RWPE2 (cell line): ENCODE measurements at regions not wholly inside any gene's neighbourhood (a gene's known extent, or its start where the extent isn't known, plus 50 kb on each side); places are given as distances from the start of the nearest gene placed in this dataset.

Experiments used
- ATAC-seq: fragments of 200-7000 bp; cut with Tn5 transposase; 3 replicates; pipeline ENCODE4 v1.9.1; 2021; ENCODE audit warnings: low read depth
- DNase-seq: peaks from one replicate; pipeline ENCODE4 v3.0.0-alpha.2; 2020; ENCODE audit warnings: low spot score
- H3K27ac ChIP-seq: fragments of 450-650 bp; 2 replicates; pipeline ENCODE4 v1.5.1; 2017; ENCODE audit warnings: mild to moderate bottlenecking; ENCODE audit not compliant: poor library complexity, severe bottlenecking
- H3K27me3 ChIP-seq: fragments of 250-450 bp; sonication (Bioruptor Pico); 2 replicates; pipeline ENCODE4 v1.5.1; 2021; ENCODE audit warnings: mild to moderate bottlenecking, moderate library complexity; ENCODE audit not compliant: insufficient read depth, poor library complexity, severe bottlenecking
- H3K36me3 ChIP-seq: fragments of 250-450 bp; sonication (Bioruptor Pico); 2 replicates; pipeline ENCODE4 v1.5.1; 2020; ENCODE audit warnings: low read depth, mild to moderate bottlenecking, moderate library complexity
- H3K4me1 ChIP-seq: fragments of 250-450 bp; sonication (Bioruptor Pico); 2 replicates; pipeline ENCODE4 v1.5.1; 2021; ENCODE audit warnings: mild to moderate bottlenecking, moderate library complexity; ENCODE audit not compliant: insufficient read depth, poor library complexity, severe bottlenecking
- H3K4me3 ChIP-seq: fragments of 250-450 bp; sonication (Bioruptor Pico); 2 replicates; pipeline ENCODE4 v1.5.1; 2021; ENCODE audit warnings: mild to moderate bottlenecking, moderate library complexity; ENCODE audit not compliant: severe bottlenecking
- H3K9me3 ChIP-seq: fragments of 250-450 bp; sonication (Bioruptor Pico); 2 replicates; pipeline ENCODE4 v1.5.1; 2021; ENCODE audit warnings: mild to moderate bottlenecking, moderate library complexity; ENCODE audit not compliant: severe bottlenecking
- TF ChIP-seq, protein P1 (sequence below): fragments of 450-650 bp; IDR thresholded peaks from one replicate; pipeline ENCODE4 v1.5.1; 2017; ENCODE audit warnings: mild to moderate bottlenecking, moderate library complexity; ENCODE audit not compliant: poor library complexity, severe bottlenecking

DNA sequence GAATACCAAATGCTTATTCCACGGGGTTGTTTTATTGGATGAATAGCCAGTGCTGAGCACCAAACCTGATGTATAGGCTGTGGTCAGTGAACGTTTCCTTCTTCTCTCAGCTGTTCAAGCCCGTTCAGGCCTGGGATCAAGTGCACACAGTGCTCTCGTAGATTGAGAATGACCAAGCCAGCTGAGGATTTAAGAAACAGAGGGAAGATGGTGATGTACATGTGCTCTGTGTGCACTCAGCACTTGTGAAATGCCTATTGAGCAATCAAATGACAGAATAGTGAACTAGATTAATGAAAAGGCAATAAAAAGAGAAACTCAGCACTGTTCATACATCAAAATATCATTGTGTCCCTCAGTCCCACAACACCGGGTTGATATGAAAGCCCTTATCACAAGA is 302.5 kb downstream of the BMPER start:
- no peak for DNase-seq
- Histone ChIP-seq H3K9me3 (no peaks in the 10 kb centered on the region), H3K4me1 (no peaks in the 10 kb centered on the region), H3K36me3 (no peaks in the 10 kb centered on the region), H3K27ac (no peak overlapping the region), H3K4me3 (no peak overlapping the region), H3K27me3 (no peaks in the 10 kb centered on the region)
- TF ChIP-seq, protein P1, sequence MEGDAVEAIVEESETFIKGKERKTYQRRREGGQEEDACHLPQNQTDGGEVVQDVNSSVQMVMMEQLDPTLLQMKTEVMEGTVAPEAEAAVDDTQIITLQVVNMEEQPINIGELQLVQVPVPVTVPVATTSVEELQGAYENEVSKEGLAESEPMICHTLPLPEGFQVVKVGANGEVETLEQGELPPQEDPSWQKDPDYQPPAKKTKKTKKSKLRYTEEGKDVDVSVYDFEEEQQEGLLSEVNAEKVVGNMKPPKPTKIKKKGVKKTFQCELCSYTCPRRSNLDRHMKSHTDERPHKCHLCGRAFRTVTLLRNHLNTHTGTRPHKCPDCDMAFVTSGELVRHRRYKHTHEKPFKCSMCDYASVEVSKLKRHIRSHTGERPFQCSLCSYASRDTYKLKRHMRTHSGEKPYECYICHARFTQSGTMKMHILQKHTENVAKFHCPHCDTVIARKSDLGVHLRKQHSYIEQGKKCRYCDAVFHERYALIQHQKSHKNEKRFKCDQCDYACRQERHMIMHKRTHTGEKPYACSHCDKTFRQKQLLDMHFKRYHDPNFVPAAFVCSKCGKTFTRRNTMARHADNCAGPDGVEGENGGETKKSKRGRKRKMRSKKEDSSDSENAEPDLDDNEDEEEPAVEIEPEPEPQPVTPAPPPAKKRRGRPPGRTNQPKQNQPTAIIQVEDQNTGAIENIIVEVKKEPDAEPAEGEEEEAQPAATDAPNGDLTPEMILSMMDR = no peak
- no peak for ATAC-seq

DNA sequence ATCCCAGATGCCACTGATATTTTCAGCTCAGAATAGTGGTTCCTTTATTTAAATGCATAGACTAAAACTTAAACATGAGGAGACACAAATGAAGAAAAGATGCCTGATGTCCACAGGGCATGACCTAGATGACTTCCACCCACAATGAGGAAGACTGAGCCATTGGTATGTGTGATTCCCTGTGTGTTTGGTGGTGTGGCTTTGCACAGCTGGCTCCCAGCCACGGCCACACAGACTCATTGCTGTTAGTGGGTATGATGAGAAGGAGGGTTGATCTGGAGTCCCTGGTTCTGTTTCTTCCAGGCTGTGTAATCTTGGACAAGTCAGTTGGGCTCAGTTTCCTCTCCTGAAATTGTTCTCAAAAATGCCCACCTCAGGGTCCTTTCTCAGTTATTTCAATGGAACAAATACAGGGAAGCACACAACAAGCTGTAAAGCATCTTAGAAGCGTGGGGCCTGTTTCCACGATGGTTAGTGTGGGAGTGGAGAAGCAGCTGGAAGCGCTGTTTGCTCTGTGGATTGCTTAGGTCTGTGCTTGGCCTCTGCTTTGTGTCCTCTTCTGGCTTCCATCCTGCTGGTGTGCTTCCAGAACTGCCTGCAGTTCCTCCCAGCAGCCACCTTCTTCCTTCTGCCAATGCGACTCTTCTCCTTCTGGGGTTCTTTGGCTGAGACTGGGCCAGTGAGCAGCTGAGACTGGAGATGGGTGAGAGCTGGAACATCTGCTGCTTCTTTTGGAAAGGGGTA is 303.7 kb downstream of the BMPER start:
- no peak overlapping the region for H3K27ac ChIP-seq
- H3K4me3 ChIP-seq = no peak overlapping the region
- H3K4me1 ChIP-seq = no peaks in the 10 kb centered on the region
- H3K9me3 ChIP-seq = no peaks in the 10 kb centered on the region
- DNase-seq = no peak
- no peaks in the 10 kb centered on the region for H3K27me3 ChIP-seq
- no peak for ATAC-seq
- TF ChIP-seq, protein P1 = no peak
- H3K36me3 ChIP-seq = no peaks in the 10 kb centered on the region

DNA sequence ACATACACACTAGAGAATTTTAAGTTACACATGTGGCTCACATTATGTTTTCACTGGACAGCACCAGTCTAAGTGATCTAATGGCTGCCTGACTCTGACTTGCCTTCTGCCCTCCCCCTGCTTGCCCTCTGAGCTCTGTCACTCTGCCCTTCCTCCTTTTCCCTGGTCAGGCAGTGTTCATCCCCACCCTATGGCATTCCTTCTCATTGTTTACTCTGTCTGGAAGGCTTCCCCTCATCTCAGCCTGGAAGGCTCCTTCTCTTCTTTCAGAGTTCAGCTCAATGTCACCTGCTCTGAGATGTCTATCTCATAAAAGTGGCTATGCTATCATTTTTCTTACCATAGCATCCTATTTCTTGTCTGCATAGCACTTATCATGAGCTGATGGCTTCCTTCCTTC is 305.7 kb downstream of the BMPER start:
- DNase-seq = no peak
- no peaks in the 10 kb centered on the region for H3K36me3 ChIP-seq
- TF ChIP-seq, protein P1 = no peak
- no peaks in the 10 kb centered on the region for H3K27me3 ChIP-seq
- no peak overlapping the region for H3K4me3 ChIP-seq
- ATAC-seq = no peak
- no peaks in the 10 kb centered on the region for H3K4me1 ChIP-seq
- no peaks in the 10 kb centered on the region for H3K9me3 ChIP-seq
- H3K27ac ChIP-seq = no peak overlapping the region

DNA sequence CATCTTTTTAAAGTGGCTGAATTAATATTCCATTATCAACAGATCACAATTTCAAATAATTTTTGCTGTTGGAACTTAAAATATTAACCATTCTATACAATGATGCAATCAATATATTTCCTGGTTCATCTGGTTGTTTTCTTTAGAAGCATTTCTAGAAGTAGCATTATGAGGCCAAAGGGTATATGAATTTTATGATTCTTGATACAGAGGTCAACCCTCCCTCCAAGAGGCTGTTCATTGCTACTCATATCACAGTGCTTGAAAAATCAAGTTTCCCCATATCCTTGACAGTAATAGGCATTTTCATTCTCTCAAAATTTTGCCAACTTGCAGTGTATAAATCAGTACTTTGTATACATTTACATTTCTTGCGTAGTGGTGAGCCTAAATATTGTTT is 312.6 kb downstream of the BMPER start:
- Histone ChIP-seq H3K4me3 (no peak overlapping the region), H3K27ac (no peak overlapping the region), H3K36me3 (no peaks in the 10 kb centered on the region), H3K4me1 (no peaks in the 10 kb centered on the region), H3K9me3 (no peaks in the 10 kb centered on the region), H3K27me3 (no peaks in the 10 kb centered on the region)
- no peak for ATAC-seq
- no peak for DNase-seq
- TF ChIP-seq, protein P1 = no peak

DNA sequence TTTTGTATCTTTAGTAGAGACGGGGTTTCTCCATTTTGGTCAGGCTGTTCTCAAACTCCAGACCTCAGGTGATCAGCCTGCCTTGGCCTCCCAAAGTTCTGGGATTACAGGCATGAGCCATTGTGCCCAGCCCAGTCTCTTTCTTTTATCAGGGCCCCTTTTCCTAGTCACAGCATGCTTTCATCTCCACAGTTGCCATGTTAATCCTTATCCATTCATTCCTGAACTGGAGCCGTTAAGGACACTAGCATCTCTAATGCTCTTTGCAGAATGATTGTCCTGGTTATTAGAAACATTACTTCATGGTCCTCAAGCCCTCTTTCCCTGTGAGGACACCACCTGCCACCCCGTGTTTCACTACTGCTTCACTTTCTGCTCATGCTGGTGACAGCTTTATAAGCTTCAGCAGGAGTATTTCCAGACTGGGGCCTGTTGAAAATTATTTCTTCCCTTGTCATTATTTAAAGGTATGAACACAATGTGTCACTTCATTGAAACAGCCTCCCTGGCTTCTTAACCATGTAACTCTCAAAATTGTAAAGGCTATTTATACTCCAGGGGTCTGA is 313.9 kb downstream of the BMPER start:
- Histone ChIP-seq H3K4me3 (no peak overlapping the region), H3K9me3 (no peaks in the 10 kb centered on the region), H3K27ac (no peak overlapping the region), H3K4me1 (no peaks in the 10 kb centered on the region), H3K27me3 (no peaks in the 10 kb centered on the region), H3K36me3 (no peaks in the 10 kb centered on the region)
- TF ChIP-seq, protein P1 = no peak
- no peak for DNase-seq
- no peak for ATAC-seq
